Tibial artery (tissue), 4 donors: ENCODE measurements at regions not wholly inside any gene's neighbourhood (a gene's known extent, or its start where the extent isn't known, plus 50 kb on each side); places are given as distances from the start of the nearest gene placed in this dataset.

ENCODE experiments used
- DNase-seq, 2 donors: peaks; one replicate each; pipeline ENCODE4 v3.0.0-alpha.2; 2019
- H3K27ac ChIP-seq, 2 donors: fragments of 200-600 bp; sonication (generic) in 1 of 2; 1 replicate in 1 of 2; 2 replicates in 1 of 2; pipeline ENCODE4 v1.5.1; 2018 to 2019; ENCODE audit warnings: mild to moderate bottlenecking in 1 of 2
- H3K27me3 ChIP-seq, 2 donors: fragments of 200-600 bp; sonication (generic) in 1 of 2; one replicate each; pipeline versions ENCODE4 v1.5.1 to v1.6.0; 2016 to 2019
- H3K36me3 ChIP-seq, 3 donors: fragments of 200-600 bp; sonication (generic) in 2 of 3; one replicate each; pipeline ENCODE4 v1.5.1; 2016 to 2019; ENCODE audit warnings: mild to moderate bottlenecking in 2 of 3
- H3K4me1 ChIP-seq, 4 donors: fragments of 200-600 bp; sonication (generic) in 2 of 4; 1 replicate in 3 of 4; 2 replicates in 1 of 4; pipeline ENCODE4 v1.5.1; 2016 to 2019
- H3K4me3 ChIP-seq, 2 donors: fragments of 200-600 bp; sonication (generic) in 1 of 2; 1 replicate in 1 of 2; 2 replicates in 1 of 2; pipeline ENCODE4 v1.5.1; 2018 to 2019; ENCODE audit warnings: mild to moderate bottlenecking in 2 of 2
- H3K9me3 ChIP-seq, 3 donors: fragments of 200-600 bp; sonication (generic) in 1 of 3; one replicate each; pipeline ENCODE4 v1.5.1; 2016 to 2019
- intact Hi-C: fragments of 100-400 bp; cut with DNase I; formaldehyde crosslinking; loops from one replicate; pipeline ENCODE4 v1.15.0; 2023; ENCODE audit warnings: low total_unique reads
- TF ChIP-seq, protein P1 (sequence below), 2 experiments: fragments of 200-600 bp in 1 of 2; fragments of 450-650 bp in 1 of 2; IDR thresholded peaks; one replicate each; pipeline ENCODE4 v1.5.1; 2017 to 2019; ENCODE audit warnings: antibody characterized with exemption in 2 of 2, mild to moderate bottlenecking in 1 of 2, moderate library complexity in 1 of 2

DNA sequence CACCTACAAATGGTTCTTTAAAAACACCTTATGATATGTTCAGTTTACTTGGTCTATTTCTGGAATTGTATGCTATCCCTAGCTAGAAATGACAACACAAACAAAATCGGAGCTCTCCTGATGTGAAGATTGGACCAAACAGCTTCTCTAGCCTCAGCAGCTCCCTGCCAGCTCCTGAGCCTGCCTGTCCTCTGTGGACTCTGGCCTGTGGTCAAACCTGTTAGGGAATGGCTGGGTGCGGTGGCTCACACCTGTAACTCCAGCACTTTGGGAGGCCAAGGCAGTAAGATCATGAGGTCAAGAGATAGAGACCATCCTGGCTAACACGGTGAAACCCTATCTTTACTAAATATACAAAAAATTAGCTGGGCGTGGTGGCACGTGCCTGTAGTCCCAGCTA lies 195.3 kb downstream of the GAS1 start:
- no peak for DNase-seq
- no peak overlapping the region for H3K27ac ChIP-seq
- intact Hi-C loops: loop anchor here (5.0 kb wide), 1 partner anchor 900 kb away; no protein-coding TSS in a partner anchor
- TF ChIP-seq, protein P1, sequence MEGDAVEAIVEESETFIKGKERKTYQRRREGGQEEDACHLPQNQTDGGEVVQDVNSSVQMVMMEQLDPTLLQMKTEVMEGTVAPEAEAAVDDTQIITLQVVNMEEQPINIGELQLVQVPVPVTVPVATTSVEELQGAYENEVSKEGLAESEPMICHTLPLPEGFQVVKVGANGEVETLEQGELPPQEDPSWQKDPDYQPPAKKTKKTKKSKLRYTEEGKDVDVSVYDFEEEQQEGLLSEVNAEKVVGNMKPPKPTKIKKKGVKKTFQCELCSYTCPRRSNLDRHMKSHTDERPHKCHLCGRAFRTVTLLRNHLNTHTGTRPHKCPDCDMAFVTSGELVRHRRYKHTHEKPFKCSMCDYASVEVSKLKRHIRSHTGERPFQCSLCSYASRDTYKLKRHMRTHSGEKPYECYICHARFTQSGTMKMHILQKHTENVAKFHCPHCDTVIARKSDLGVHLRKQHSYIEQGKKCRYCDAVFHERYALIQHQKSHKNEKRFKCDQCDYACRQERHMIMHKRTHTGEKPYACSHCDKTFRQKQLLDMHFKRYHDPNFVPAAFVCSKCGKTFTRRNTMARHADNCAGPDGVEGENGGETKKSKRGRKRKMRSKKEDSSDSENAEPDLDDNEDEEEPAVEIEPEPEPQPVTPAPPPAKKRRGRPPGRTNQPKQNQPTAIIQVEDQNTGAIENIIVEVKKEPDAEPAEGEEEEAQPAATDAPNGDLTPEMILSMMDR (IDR thresholded peaks at IDR 0.05): no peak
- no peak overlapping the region for H3K4me3 ChIP-seq
- no peaks in the 10 kb centered on the region for H3K9me3 ChIP-seq
- no peaks in the 10 kb centered on the region for H3K27me3 ChIP-seq
- no peaks in the 10 kb centered on the region for H3K4me1 ChIP-seq
- H3K36me3 ChIP-seq: no peaks in the 10 kb centered on the region

GRCh38 chr9:86751207-86751606 lies 196.1 kb downstream of the GAS1 start:
- no peaks in the 10 kb centered on the region for H3K4me1 ChIP-seq
- no peak overlapping the region for H3K27ac ChIP-seq
- no peaks in the 10 kb centered on the region for H3K9me3 ChIP-seq
- no peaks in the 10 kb centered on the region for H3K27me3 ChIP-seq
- TF ChIP-seq, protein P1 (IDR thresholded peaks at IDR 0.05): no peak
- intact Hi-C loops: loop anchor here (5.0 kb wide), 1 partner anchor 901 kb away; no protein-coding TSS in a partner anchor
- DNase-seq: no peak
- no peak overlapping the region for H3K4me3 ChIP-seq
- H3K36me3 ChIP-seq: no peaks in the 10 kb centered on the region

DNA sequence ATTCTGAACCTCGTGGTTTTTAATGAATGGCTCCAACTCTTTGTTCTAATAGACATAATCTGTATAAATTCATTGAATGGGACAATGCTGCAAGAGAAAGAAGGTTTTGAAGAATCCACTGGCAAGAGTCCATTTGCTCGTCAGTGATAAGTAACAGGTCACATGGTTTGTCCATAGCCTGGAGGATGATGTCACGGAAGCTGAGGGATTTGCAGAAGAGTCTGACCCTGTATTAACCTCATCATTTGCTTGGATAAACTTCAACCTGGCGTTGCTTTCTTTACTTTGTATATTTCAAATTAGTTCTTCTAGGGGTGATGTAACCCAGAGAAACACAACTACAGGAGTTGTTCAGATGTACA lies 197.4 kb downstream of the GAS1 start:
- Histone ChIP-seq H3K36me3 (no peaks in the 10 kb centered on the region), H3K9me3 (no peaks in the 10 kb centered on the region), H3K4me3 (no peak overlapping the region), H3K27ac (no peak overlapping the region), H3K27me3 (no peaks in the 10 kb centered on the region), H3K4me1 (no peaks in the 10 kb centered on the region)
- intact Hi-C loops: loop anchor here (5.0 kb wide), 1 partner anchor 902 kb away; no protein-coding TSS in a partner anchor
- TF ChIP-seq, protein P1 (IDR thresholded peaks at IDR 0.05): no peak
- DNase-seq: no peak

GRCh38 chr9:86749161-86749893 lies 198.0 kb downstream of the GAS1 start:
- no peaks in the 10 kb centered on the region for H3K9me3 ChIP-seq
- TF ChIP-seq, protein P1 (IDR thresholded peaks at IDR 0.05): no peak

GRCh38 chr9:86747711-86748110 lies 199.6 kb downstream of the GAS1 start:
- intact Hi-C loops: no loop called here
- no peak for DNase-seq

More at GRCh38 chr9:86749161-86749893, 198.0 kb downstream of the GAS1 start:
- no peak for DNase-seq
- intact Hi-C loops: no loop called here
- Histone ChIP-seq H3K36me3 (no peaks in the 10 kb centered on the region), H3K4me3 (no peak overlapping the region), H3K4me1 (no peaks in the 10 kb centered on the region), H3K27ac (no peak overlapping the region), H3K27me3 (no peaks in the 10 kb centered on the region)

More at GRCh38 chr9:86747711-86748110, 199.6 kb downstream of the GAS1 start:
- H3K27me3 ChIP-seq: no peaks in the 10 kb centered on the region
- no peaks in the 10 kb centered on the region for H3K4me1 ChIP-seq
- no peaks in the 10 kb centered on the region for H3K36me3 ChIP-seq
- no peak overlapping the region for H3K4me3 ChIP-seq
- no peak overlapping the region for H3K27ac ChIP-seq
- TF ChIP-seq, protein P1 (IDR thresholded peaks at IDR 0.05): no peak
- no peaks in the 10 kb centered on the region for H3K9me3 ChIP-seq
